H1 (cell line): ENCODE measurements at regions not wholly inside any gene's neighbourhood (a gene's known extent, or its start where the extent isn't known, plus 50 kb on each side); places are given as distances from the start of the nearest gene placed in this dataset.

Experiments
- CTCF ChIA-PET: fragments of 300-600 bp; sonication (Branson Sonifier 250); formaldehyde crosslinking; loops from one replicate; lab custom pipeline; 2021; ENCODE audit not compliant: partially characterized antibody; lab: Charles Lee
- POLR2A ChIA-PET: fragments of 300-600 bp; sonication (Branson Sonifier 250); formaldehyde crosslinking; loops from one replicate; lab custom pipeline; 2021; ENCODE audit warnings: inconsistent platforms; ENCODE audit not compliant: partially characterized antibody; lab: Charles Lee
- DNase-seq, 2 experiments: peaks; one replicate each; pipeline versions ENCODE4 v3.0.0 to v3.0.0-alpha.2; 2010 to 2022; ENCODE audit warnings: low spot score in 2 of 2, low read depth in 1 of 2, mixed read lengths in 1 of 2
- FAIRE-seq: peaks from 2 replicates; lab custom pipeline; 2011; peaks lifted over from hg19 to GRCh38; lab: Jason Lieb, UNC
- H2AFZ ChIP-seq: 2 replicates; pipeline ENCODE4 v1.8.1; 2012; ENCODE audit warnings: low read length, inconsistent platforms
- H2AK5ac ChIP-seq: 2 replicates; pipeline ENCODE4 v1.6.1; 2013; ENCODE audit warnings: low read depth, low read length
- H2BK120ac ChIP-seq: replicated peaks from 2 replicates; pipeline ENCODE3; 2013; ENCODE audit warnings: low read depth, low read length, inconsistent platforms
- H2BK12ac ChIP-seq: 2 replicates; pipeline ENCODE4 v1.6.1; 2013; ENCODE audit warnings: low read depth, low read length
- H2BK15ac ChIP-seq: 2 replicates; pipeline ENCODE4 v1.6.1; 2013; ENCODE audit warnings: low read length
- H2BK20ac ChIP-seq: 2 replicates; pipeline ENCODE4 v1.6.1; 2013; ENCODE audit warnings: low read length
- H2BK5ac ChIP-seq: 2 replicates; pipeline ENCODE4 v1.6.1; 2013; ENCODE audit warnings: low read depth, low read length
- H3K14ac ChIP-seq: 2 replicates; pipeline ENCODE4 v1.6.1; 2013; ENCODE audit warnings: inconsistent platforms; ENCODE audit not compliant: insufficient read length
- H3K18ac ChIP-seq: 2 replicates; pipeline ENCODE4 v1.6.1; 2013; ENCODE audit warnings: low read length; ENCODE audit errors: extremely low read depth
- H3K23ac ChIP-seq: 2 replicates; pipeline ENCODE4 v1.6.1; 2013; ENCODE audit warnings: inconsistent platforms; ENCODE audit not compliant: insufficient read length
- H3K23me2 ChIP-seq: 2 replicates; pipeline ENCODE4 v1.6.1; 2013; ENCODE audit warnings: low read depth, low read length
- H3K27ac ChIP-seq: 2 replicates; pipeline ENCODE4 v1.6.1; 2011; ENCODE audit warnings: low read depth, low read length, inconsistent platforms
- H3K27me3 ChIP-seq, 4 experiments: replicated peaks in 1 of 4; 1 replicate in 1 of 4; 2 replicates in 3 of 4; pipeline versions ENCODE4 v1.6.1 to v1.8.1; 2011 to 2013; ENCODE audit warnings: low read length in 3 of 4, mild to moderate bottlenecking in 3 of 4, inconsistent platforms in 2 of 4, mixed read lengths in 2 of 4, moderate library complexity in 1 of 4; ENCODE audit not compliant: control insufficient read depth in 3 of 4, insufficient read depth in 3 of 4; ENCODE audit errors: extremely low read depth in 1 of 4
- H3K36me3 ChIP-seq, 4 experiments: 2 replicates each; pipeline versions ENCODE4 v1.6.1 to v1.8.1; 2011 to 2013; ENCODE audit warnings: mild to moderate bottlenecking in 4 of 4, low read length in 3 of 4, moderate library complexity in 2 of 4, control low read depth in 1 of 4, inconsistent platforms in 1 of 4; ENCODE audit not compliant: insufficient read depth in 4 of 4, control insufficient read depth in 2 of 4
- H3K4ac ChIP-seq: replicated peaks from 2 replicates; pipeline ENCODE3; 2013; ENCODE audit warnings: low read length, low read depth, mixed read lengths, inconsistent platforms; ENCODE audit not compliant: insufficient read length
- H3K4me1 ChIP-seq, 4 experiments: replicated peaks in 1 of 4; 1 replicate in 1 of 4; 2 replicates in 3 of 4; pipeline versions ENCODE4 v1.6.1 to v1.8.1; 2011 to 2013; ENCODE audit warnings: low read length in 3 of 4, inconsistent platforms in 2 of 4, mixed read lengths in 1 of 4; ENCODE audit not compliant: insufficient read depth in 4 of 4, control insufficient read depth in 3 of 4
- H3K4me2 ChIP-seq, 2 experiments: 2 replicates each; pipeline versions ENCODE4 v1.6.1 to v1.8.1; 2011 to 2013; ENCODE audit warnings: low read depth in 2 of 2, low read length in 2 of 2, control low read depth in 1 of 2, inconsistent platforms in 1 of 2, mild to moderate bottlenecking in 1 of 2; ENCODE audit not compliant: insufficient read depth in 1 of 2
- H3K4me3 ChIP-seq, 4 experiments: fragments of 200-600, 300-600 bp in 1 of 4; sonication (generic), shearing (Covaris generic), sonication (Bioruptor Twin) in 1 of 4; 2 replicates each; pipeline versions ENCODE4 v1.5.1 to v1.8.1; 2011 to 2016; ENCODE audit warnings: low read length in 4 of 4, low read depth in 3 of 4, control low read depth in 2 of 4, inconsistent platforms in 2 of 4, mild to moderate bottlenecking in 2 of 4, mixed read lengths in 1 of 4, moderate library complexity in 1 of 4; ENCODE audit not compliant: insufficient read depth in 2 of 4; ENCODE audit errors: extremely low read depth in 1 of 4
- H3K56ac ChIP-seq: replicated peaks from 2 replicates; pipeline ENCODE3; 2013; ENCODE audit warnings: low read depth, mild to moderate bottlenecking, mixed read lengths, low read length, inconsistent platforms; ENCODE audit not compliant: insufficient read length
- H3K79me1 ChIP-seq: 2 replicates; pipeline ENCODE4 v1.6.1; 2013; ENCODE audit warnings: low read depth, low read length, control low read depth
- H3K79me2 ChIP-seq, 2 experiments: 2 replicates each; pipeline versions ENCODE4 v1.6.1 to v1.8.1; 2012 to 2013; ENCODE audit warnings: low read length in 2 of 2, mild to moderate bottlenecking in 2 of 2, inconsistent platforms in 1 of 2; ENCODE audit not compliant: insufficient read depth in 2 of 2, control insufficient read depth in 1 of 2
- H3K9ac ChIP-seq, 4 experiments: replicated peaks in 1 of 4; 1 replicate in 1 of 4; 2 replicates in 3 of 4; pipeline versions ENCODE4 v1.6.1 to v1.8.1; 2011 to 2013; ENCODE audit warnings: low read depth in 3 of 4, low read length in 3 of 4, control low read depth in 2 of 4, mild to moderate bottlenecking in 2 of 4, moderate library complexity in 2 of 4, inconsistent platforms in 1 of 4; ENCODE audit errors: extremely low read depth in 1 of 4
- H3K9me3 ChIP-seq, 2 experiments: 2 replicates each; pipeline versions ENCODE4 v1.6.1 to v1.8.1; 2012 to 2013; ENCODE audit warnings: mild to moderate bottlenecking in 2 of 2, moderate library complexity in 2 of 2, control low read depth in 1 of 2, inconsistent platforms in 1 of 2, low read depth in 1 of 2, low read length in 1 of 2, mixed read lengths in 1 of 2; ENCODE audit not compliant: insufficient read depth in 2 of 2
- H4K20me1 ChIP-seq, 2 experiments: replicated peaks in 1 of 2; 2 replicates each; pipeline versions ENCODE3 to v1.8.1; 2011 to 2013; ENCODE audit warnings: inconsistent platforms in 2 of 2, low read length in 2 of 2, mild to moderate bottlenecking in 1 of 2; ENCODE audit not compliant: insufficient read depth in 2 of 2, control insufficient read depth in 1 of 2
- H4K5ac ChIP-seq: 2 replicates; pipeline ENCODE4 v1.6.1; 2013; ENCODE audit warnings: low read length, low read depth, mixed read lengths, inconsistent platforms; ENCODE audit not compliant: insufficient read length
- H4K8ac ChIP-seq: 2 replicates; pipeline ENCODE4 v1.8.0; 2013; ENCODE audit warnings: mild to moderate bottlenecking, moderate library complexity, low read length, inconsistent platforms; ENCODE audit not compliant: insufficient read depth; ENCODE audit errors: extremely low read depth
- H4K91ac ChIP-seq: replicated peaks from 2 replicates; pipeline ENCODE3; 2013; ENCODE audit warnings: low read length, mixed read lengths, inconsistent platforms; ENCODE audit not compliant: insufficient read length
- CBX8 ChIP-seq: fragments of 300-800, 300-1000 bp; sonication (generic); IDR thresholded peaks from 2 replicates; pipeline ENCODE4 v1.7.1; 2016; ENCODE audit warnings: low read depth, low read length, borderline replicate concordance
- JUN ChIP-seq: IDR thresholded peaks from 2 replicates; pipeline ENCODE4 v1.6.1; 2011; ENCODE audit warnings: low read depth, mild to moderate bottlenecking, improper control_type of control experiment, low read length
- KDM5A ChIP-seq: fragments of 200-600 bp; IDR thresholded peaks from 2 replicates; pipeline ENCODE4 v1.7.1; 2012; ENCODE audit warnings: mild to moderate bottlenecking, low read length, inconsistent platforms, mixed read lengths
- POLR2A ChIP-seq, 2 experiments: IDR thresholded peaks; 1 replicate in 1 of 2; 2 replicates in 1 of 2; pipeline ENCODE4 v1.6.1; 2011; ENCODE audit warnings: low read depth in 2 of 2, low read length in 2 of 2, mild to moderate bottlenecking in 2 of 2; ENCODE audit errors: control extremely low read depth in 1 of 2
- RFX5 ChIP-seq: IDR thresholded peaks from 2 replicates; pipeline ENCODE4 v1.6.1; 2011; ENCODE audit warnings: low read depth, low read length, improper control_type of control experiment, borderline replicate concordance
- TCF12 ChIP-seq: IDR thresholded peaks from 2 replicates; pipeline ENCODE4 v1.6.1; 2011; ENCODE audit warnings: low read depth, mild to moderate bottlenecking, low read length
- WGBS, 2 experiments: shearing (Covaris generic) in 1 of 2; methylation state at CpG; one replicate each; pipeline versions ENCODE4 v1.1.6 to v1.1.7; 2013 to 2015; ENCODE audit warnings: low lambda C conversion rate in 2 of 2, mixed read lengths in 2 of 2, inconsistent platforms in 1 of 2, low coverage in 1 of 2, missing lambda C conversion rate in 1 of 2; ENCODE audit not compliant: insufficient replicate concordance in 2 of 2, insufficient coverage in 1 of 2, insufficient read length in 1 of 2; ENCODE audit errors: extremely low coverage in 1 of 2, missing lambda C conversion rate in 1 of 2; 5-methylcytosine and 5-hydroxymethylcytosine counted together
- TF ChIP-seq, protein P1 (sequence below), 3 experiments: IDR thresholded peaks; 1 replicate in 2 of 3; 2 replicates in 1 of 3; pipeline versions ENCODE4 v1.5.1 to v1.6.1; 2011; ENCODE audit warnings: low read length in 3 of 3, mild to moderate bottlenecking in 3 of 3, inconsistent platforms in 2 of 3, low read depth in 1 of 3, moderate library complexity in 1 of 3; ENCODE audit not compliant: insufficient read depth in 1 of 3; ENCODE audit errors: control extremely low read depth in 1 of 3

DNA sequence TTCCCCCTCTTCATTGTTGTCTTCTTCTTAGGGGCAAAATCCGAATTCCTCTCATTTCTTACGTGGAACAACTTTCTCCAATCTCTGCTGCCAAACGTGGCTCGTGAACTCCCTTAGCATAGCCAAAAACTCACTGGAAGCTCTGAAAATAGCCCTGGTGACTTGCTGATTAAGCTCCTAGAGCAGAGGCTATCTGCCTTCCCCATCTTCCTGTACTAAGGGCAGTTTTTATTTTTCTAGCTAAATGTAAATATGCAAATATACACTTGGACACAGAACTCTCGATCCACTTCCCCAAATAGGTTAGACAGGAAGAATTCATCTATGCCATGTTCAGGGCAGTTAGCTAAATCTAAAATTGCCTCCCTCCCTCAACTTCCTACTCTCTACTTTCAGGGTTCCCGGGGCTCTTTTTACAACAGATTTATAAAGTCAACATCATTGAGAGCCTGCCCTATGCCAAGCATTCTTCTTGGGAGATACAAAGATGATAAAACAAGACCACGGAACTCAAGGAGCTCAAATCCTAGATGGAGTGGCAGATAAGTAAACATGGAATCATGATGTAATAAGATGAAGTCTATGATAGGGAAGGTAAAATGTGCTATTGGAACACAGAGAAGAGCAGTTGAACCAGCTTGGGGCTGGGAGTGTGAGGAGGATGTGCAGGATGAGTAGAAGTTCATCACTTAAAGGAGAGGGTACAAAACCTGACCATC is 59.4 kb upstream of the FMOD start:
- POLR2A ChIA-PET, result no interaction called here
- TF ChIP-seq KDM5A (no peak), TCF12 (no peak), CBX8 (no peak), JUN (no peak), RFX5 (no peak), POLR2A (IDR thresholded peaks at IDR 0.05; ENCODE audit: control extremely low read depth in 1 of 2, low read depth in 2 of 2, low read length in 2 of 2) (no peak)
- TF ChIP-seq, protein P1, sequence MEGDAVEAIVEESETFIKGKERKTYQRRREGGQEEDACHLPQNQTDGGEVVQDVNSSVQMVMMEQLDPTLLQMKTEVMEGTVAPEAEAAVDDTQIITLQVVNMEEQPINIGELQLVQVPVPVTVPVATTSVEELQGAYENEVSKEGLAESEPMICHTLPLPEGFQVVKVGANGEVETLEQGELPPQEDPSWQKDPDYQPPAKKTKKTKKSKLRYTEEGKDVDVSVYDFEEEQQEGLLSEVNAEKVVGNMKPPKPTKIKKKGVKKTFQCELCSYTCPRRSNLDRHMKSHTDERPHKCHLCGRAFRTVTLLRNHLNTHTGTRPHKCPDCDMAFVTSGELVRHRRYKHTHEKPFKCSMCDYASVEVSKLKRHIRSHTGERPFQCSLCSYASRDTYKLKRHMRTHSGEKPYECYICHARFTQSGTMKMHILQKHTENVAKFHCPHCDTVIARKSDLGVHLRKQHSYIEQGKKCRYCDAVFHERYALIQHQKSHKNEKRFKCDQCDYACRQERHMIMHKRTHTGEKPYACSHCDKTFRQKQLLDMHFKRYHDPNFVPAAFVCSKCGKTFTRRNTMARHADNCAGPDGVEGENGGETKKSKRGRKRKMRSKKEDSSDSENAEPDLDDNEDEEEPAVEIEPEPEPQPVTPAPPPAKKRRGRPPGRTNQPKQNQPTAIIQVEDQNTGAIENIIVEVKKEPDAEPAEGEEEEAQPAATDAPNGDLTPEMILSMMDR (IDR thresholded peaks at IDR 0.05; ENCODE audit: control extremely low read depth in 1 of 3, insufficient read depth in 1 of 3, low read depth in 1 of 3, low read length in 3 of 3), result no peak

More for the DNA sequence above, 59.4 kb upstream of the FMOD start:
- no peaks in the 10 kb centered on the region for H3K36me3 ChIP-seq
- no peak overlapping the region for H3K56ac ChIP-seq
- no peak overlapping the region for H2BK15ac ChIP-seq
- no peak overlapping the region for H4K91ac ChIP-seq
- no peak overlapping the region for H2BK12ac ChIP-seq
- H2AK5ac ChIP-seq, result no peak overlapping the region
- H4K20me1 ChIP-seq, result no peaks in the 10 kb centered on the region
- DNase-seq (no peak), FAIRE-seq (no peak)
- no peak overlapping the region for H3K23ac ChIP-seq
- no peak overlapping the region for H3K4me2 ChIP-seq
- H3K23me2 ChIP-seq, result no peaks in the 10 kb centered on the region
- H3K79me2 ChIP-seq, result no peaks in the 10 kb centered on the region
- H4K8ac ChIP-seq, result no peak overlapping the region
- H3K79me1 ChIP-seq, result no peaks in the 10 kb centered on the region
- no peaks in the 10 kb centered on the region for H3K4me1 ChIP-seq
- H2BK5ac ChIP-seq, result no peak overlapping the region
- no peak overlapping the region for H3K27ac ChIP-seq
- H3K4me3 ChIP-seq, result no peak overlapping the region
- no peak overlapping the region for H3K4ac ChIP-seq
- no peak overlapping the region for H2AFZ ChIP-seq
- H3K27me3 ChIP-seq, result no peaks in the 10 kb centered on the region
- H3K14ac ChIP-seq, result no peak overlapping the region
- H3K9ac ChIP-seq, result no peak overlapping the region
- CTCF ChIA-PET, result interaction anchor here (0.6 to 2.5 kb wide), 4 partner anchors 36 to 169 kb away, joined by 3 to 8 read pairs (median 4); partner anchors contain the start of gene FMOD
- no peak overlapping the region for H3K18ac ChIP-seq
- H4K5ac ChIP-seq, result no peak overlapping the region
- peaks cover 6 to 16% of the 10 kb centered on the region in 2 experiments; a peak in 3 of 4 replicates for H3K9me3 ChIP-seq
- WGBS, 2 experiments, result 83% methylated on average over 7 of the region's 7 CpGs; no CpG with 5 or more reads in 1 of the 2 experiments
- no peak overlapping the region for H2BK20ac ChIP-seq
- no peak overlapping the region for H2BK120ac ChIP-seq
